SJSA1 (cell line): ENCODE measurements at regions not wholly inside any gene's neighbourhood (a gene's known extent, or its start where the extent isn't known, plus 50 kb on each side); places are given as distances from the start of the nearest gene placed in this dataset.

Experiments
- DNase-seq, 2 experiments: peaks; one replicate each; pipeline ENCODE4 v3.0.0-alpha.2; 2015 to 2020; ENCODE audit warnings: low spot score in 2 of 2, low read depth in 1 of 2
- H3K27ac ChIP-seq: fragments of 250-450 bp; sonication (Bioruptor Pico); 2 replicates; pipeline ENCODE4 v1.5.1; 2020; ENCODE audit warnings: mild to moderate bottlenecking, moderate library complexity
- H3K27me3 ChIP-seq: fragments of 250-450 bp; sonication (Bioruptor Pico); replicated peaks from 2 replicates; pipeline ENCODE4 v1.5.1; 2020; ENCODE audit warnings: mild to moderate bottlenecking, moderate library complexity
- H3K36me3 ChIP-seq: fragments of 250-450 bp; sonication (Bioruptor Pico); 2 replicates; pipeline ENCODE4 v1.5.1; 2020; ENCODE audit warnings: mild to moderate bottlenecking
- H3K4me1 ChIP-seq: fragments of 250-450 bp; sonication (Bioruptor Pico); replicated peaks from 2 replicates; pipeline ENCODE4 v1.6.1; 2021; ENCODE audit warnings: mild to moderate bottlenecking
- H3K4me3 ChIP-seq: fragments of 250-450 bp; sonication (Bioruptor Pico); 2 replicates; pipeline ENCODE4 v1.5.1; 2020; ENCODE audit warnings: mild to moderate bottlenecking
- H3K9me3 ChIP-seq: fragments of 250-450 bp; sonication (Bioruptor Pico); replicated peaks from 2 replicates; pipeline ENCODE4 v1.5.1; 2020; ENCODE audit warnings: mild to moderate bottlenecking

DNA sequence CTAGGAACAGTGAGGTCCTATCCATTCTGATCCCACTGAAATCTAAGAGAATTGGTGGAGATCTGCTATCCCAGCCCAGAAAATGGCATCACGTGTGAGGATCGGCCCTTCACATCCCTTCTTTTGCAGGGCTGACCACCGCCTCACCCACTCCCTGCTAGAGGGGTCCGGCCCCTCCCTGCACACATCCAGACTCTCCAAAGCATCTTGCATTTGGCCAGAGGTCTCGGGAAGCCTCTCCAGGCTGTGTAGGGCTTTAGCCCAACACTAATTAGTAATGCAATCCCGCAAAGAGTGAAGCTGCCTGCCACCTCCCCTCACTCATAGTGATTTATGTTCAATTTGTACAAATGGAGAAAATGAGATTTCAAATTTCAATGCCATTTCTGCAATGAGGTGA is 434.4 kb upstream of the ZFHX3 start:
- no peak overlapping the region for H3K27ac ChIP-seq
- H3K4me1 ChIP-seq, result no peaks in the 10 kb centered on the region
- no peaks in the 10 kb centered on the region for H3K27me3 ChIP-seq
- H3K4me3 ChIP-seq, result no peak overlapping the region
- no peak for DNase-seq
- no peaks in the 10 kb centered on the region for H3K36me3 ChIP-seq
- no peaks in the 10 kb centered on the region for H3K9me3 ChIP-seq

DNA sequence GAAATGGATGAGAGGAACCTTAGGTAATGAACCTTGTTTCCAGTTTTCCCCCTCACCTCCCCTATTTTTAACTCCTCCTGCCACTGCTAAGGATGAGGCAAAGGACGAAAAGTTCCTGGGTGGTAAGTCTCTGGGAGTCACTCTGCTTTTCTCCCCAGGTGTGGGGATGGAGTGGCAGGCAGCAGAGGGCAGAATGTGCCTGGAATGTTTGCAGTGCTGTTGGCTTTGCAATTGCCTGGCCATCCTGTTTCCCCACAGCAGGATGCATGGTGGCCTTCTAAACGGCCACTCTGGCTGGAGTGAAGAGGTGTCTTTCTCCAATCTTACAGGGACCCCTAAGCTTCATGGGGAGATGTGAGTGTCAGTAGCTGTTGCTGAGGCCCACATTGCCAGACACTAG is 432.5 kb upstream of the ZFHX3 start:
- no peak overlapping the region for H3K27ac ChIP-seq
- H3K4me3 ChIP-seq, result no peak overlapping the region
- H3K27me3 ChIP-seq, result no peaks in the 10 kb centered on the region
- no peaks in the 10 kb centered on the region for H3K9me3 ChIP-seq
- DNase-seq, result no peak
- H3K36me3 ChIP-seq, result no peaks in the 10 kb centered on the region
- H3K4me1 ChIP-seq, result no peaks in the 10 kb centered on the region

DNA sequence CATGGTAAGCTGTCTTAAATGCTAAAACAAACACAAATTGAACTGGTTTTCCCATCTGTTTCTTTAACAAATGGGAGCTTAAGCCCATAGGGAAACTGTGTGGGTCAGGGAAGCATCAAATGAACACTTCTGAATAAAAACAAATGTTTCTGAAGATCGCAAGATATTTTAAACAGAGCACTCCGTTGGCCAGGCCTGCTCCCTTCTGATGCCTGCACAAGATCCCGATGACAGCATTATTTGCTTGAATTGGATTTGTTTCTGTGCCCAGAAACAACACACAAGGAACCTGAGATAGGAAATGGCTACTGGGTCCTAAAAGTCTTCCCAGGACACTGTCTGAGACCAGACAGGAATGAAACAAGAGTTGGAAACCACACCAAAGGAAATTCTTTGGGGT is 425.8 kb upstream of the ZFHX3 start:
- no peaks in the 10 kb centered on the region for H3K27me3 ChIP-seq
- no peak overlapping the region for H3K4me3 ChIP-seq
- H3K36me3 ChIP-seq, result no peaks in the 10 kb centered on the region
- H3K4me1 ChIP-seq, result no peaks in the 10 kb centered on the region
- no peak overlapping the region for H3K27ac ChIP-seq
- DNase-seq, result no peak
- no peaks in the 10 kb centered on the region for H3K9me3 ChIP-seq

DNA sequence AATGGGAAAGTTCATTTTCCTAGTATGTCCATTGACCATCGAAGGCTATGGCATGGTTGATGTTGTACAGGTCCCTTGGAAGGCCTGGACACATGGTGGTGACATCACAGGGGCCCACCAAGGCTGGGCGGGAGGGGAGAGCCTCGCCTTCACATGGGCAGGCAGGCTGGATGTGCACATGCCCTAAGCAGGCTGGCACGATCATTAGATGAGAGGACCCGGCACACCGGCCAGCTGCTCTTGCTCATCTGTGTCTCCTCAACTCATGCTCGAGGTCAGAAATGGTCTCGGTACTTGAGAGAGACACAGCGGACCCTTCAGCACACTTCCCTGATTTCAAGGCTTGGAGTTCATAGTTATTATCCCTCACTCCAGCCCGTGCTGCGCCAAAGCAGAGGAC is 416.9 kb upstream of the ZFHX3 start:
- Histone ChIP-seq H3K27ac (no peak overlapping the region), H3K4me3 (no peak overlapping the region), H3K4me1 (no peaks in the 10 kb centered on the region), H3K9me3 (no peaks in the 10 kb centered on the region), H3K27me3 (no peaks in the 10 kb centered on the region), H3K36me3 (no peaks in the 10 kb centered on the region)
- no peak for DNase-seq

DNA sequence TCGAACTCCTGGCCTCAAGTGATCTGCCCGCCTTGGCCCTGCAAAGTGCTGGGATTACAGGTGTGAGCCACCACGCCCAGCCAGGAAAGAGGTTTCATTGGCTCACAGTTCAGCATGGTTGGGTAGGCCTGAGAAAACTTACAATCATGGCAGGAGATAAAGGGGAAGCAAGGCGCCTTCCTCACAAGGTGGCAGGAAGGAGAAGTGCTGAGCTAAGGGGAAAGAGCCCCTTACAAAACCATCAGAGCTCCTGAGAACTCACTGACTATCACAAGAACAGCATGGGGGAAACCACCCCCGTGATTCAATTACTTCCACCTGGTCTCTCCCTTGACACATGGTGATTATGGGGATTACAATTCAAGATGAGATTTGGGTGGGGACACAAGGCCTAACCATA is 411.7 kb upstream of the ZFHX3 start:
- 0 out of 2 replicates have a peak, but pooled peaks cover 3% of the 10 kb centered on the region for H3K9me3 ChIP-seq
- DNase-seq, result no peak
- H3K27ac ChIP-seq, result no peak overlapping the region
- H3K36me3 ChIP-seq, result no peaks in the 10 kb centered on the region
- H3K27me3 ChIP-seq, result no peaks in the 10 kb centered on the region
- no peaks in the 10 kb centered on the region for H3K4me1 ChIP-seq
- H3K4me3 ChIP-seq, result no peak overlapping the region

DNA sequence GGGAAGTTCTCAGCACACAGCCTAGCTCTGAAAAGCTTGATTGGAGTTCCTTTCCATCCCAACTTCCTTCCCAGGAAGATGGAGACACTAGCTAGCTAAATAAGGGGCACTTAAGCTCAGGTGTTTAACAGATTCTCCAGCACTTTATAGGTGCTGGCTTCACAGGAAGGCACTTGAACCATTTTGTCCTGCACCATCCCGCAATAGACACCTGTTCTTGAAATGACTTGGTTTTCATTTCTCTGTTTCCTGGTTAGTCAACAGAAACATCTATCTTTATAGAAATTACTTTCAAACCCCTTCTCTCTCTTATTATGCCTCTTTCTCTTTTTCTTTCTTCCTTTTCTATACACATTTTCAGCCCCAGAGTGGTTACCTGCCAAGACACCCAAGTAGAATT is 409.9 kb upstream of the ZFHX3 start:
- Histone ChIP-seq H3K4me1 (no peaks in the 10 kb centered on the region), H3K4me3 (no peak overlapping the region), H3K27me3 (no peaks in the 10 kb centered on the region), H3K27ac (no peak overlapping the region), H3K36me3 (no peaks in the 10 kb centered on the region), H3K9me3 (0 out of 2 replicates have a peak, but pooled peaks cover 3% of the 10 kb centered on the region)
- no peak for DNase-seq

DNA sequence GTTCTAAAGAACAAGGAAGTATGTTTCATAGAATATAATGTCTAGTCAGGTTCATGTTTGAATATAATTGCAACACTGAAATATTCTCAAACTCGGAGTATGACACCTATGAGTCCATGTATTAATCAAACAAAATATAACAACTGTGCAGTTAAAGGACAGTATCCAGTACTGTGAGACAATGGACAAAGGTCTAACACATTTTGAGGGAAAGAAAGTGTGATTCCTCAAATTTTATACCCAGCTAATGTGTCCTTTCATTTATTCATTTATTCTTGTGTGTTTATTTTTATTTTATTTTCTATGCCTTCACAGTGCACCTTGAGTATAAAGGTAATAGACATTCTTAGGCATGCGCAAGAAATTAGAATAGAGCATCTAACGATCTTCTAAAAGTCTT is 401.0 kb upstream of the ZFHX3 start:
- Histone ChIP-seq H3K27ac (no peak overlapping the region), H3K4me1 (no peaks in the 10 kb centered on the region), H3K4me3 (no peak overlapping the region), H3K36me3 (no peaks in the 10 kb centered on the region), H3K9me3 (no peaks in the 10 kb centered on the region; the same call in 1 of the 2 replicates), H3K27me3 (no peaks in the 10 kb centered on the region)
- no peak for DNase-seq

DNA sequence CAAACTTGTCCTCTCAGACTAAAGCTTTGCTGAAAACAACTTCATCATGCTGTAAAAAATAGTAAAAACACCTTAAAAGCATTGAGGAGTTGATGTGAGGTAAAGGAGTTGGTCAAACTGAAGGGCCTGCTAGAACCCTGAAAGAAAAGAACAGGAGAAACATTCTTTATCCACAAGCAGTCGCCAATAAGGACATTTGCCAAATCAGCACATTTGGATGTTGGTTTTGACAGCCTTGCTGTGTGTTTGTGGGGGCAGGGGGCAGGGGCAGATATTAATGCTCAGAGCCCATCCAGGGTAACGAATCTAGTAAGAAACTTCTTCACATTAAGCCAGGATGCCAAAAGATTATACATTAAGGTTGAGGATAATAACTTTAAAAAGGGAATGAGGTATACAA is 399.9 kb upstream of the ZFHX3 start:
- Histone ChIP-seq H3K27ac (no peak overlapping the region), H3K4me3 (no peak overlapping the region), H3K4me1 (no peaks in the 10 kb centered on the region), H3K27me3 (no peaks in the 10 kb centered on the region), H3K36me3 (no peaks in the 10 kb centered on the region), H3K9me3 (no peaks in the 10 kb centered on the region; the same call in 1 of the 2 replicates)
- DNase-seq, result no peak

DNA sequence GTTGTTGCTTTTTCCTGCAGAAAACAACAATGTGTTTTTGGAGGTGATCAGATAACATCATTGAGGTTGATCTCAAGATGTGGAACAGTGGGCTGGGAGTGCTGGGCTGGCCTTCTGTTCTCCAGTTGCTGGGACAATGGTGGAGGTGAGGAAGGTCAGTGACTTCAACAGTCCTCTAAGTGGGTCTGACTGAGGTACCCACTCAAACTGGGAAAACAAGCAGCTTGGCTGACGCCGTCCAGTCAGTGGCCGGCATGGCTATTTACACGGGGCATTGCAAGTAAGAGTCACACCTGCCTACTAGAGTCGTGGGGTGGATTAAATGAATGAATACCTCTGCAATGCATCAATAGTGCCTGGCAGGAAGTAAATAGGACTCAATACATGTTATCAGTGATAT is 386.7 kb upstream of the ZFHX3 start:
- H3K4me1 ChIP-seq, result no peaks in the 10 kb centered on the region
- no peak overlapping the region for H3K27ac ChIP-seq
- H3K4me3 ChIP-seq, result no peak overlapping the region
- no peaks in the 10 kb centered on the region for H3K9me3 ChIP-seq
- H3K36me3 ChIP-seq, result no peaks in the 10 kb centered on the region
- H3K27me3 ChIP-seq, result no peaks in the 10 kb centered on the region
- no peak for DNase-seq

DNA sequence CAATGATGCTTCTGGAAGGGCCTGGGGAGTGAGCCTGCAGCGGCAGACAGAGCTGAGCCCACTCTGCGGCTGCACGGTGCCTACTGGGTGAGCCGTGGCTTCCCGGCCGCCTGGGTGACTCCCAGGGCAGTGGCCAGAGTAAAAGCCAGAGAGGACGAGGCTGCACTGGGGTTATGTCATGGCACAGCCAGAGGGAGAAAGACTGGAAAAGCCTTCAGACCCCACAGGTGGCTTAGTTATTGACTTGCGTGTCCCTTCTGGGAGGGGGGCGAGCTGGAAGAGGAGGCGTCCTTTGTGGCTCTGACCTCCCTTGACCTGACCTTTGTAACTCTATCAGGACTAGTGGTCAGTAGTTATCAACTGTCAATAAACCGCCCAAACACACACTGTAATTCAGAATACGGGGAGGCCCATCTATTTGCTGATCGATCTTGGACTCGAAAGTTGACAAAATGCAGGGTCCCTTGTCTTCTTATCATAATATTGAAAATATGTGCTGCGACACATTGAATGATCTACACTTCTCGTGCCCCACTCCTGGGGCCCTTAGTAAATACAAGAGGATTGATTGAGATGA is 385.9 kb upstream of the ZFHX3 start:
- H3K27me3 ChIP-seq, result no peaks in the 10 kb centered on the region
- no peaks in the 10 kb centered on the region for H3K9me3 ChIP-seq
- no peak overlapping the region for H3K27ac ChIP-seq
- H3K4me3 ChIP-seq, result no peak overlapping the region
- DNase-seq, result no peak
- no peaks in the 10 kb centered on the region for H3K4me1 ChIP-seq
- no peaks in the 10 kb centered on the region for H3K36me3 ChIP-seq

DNA sequence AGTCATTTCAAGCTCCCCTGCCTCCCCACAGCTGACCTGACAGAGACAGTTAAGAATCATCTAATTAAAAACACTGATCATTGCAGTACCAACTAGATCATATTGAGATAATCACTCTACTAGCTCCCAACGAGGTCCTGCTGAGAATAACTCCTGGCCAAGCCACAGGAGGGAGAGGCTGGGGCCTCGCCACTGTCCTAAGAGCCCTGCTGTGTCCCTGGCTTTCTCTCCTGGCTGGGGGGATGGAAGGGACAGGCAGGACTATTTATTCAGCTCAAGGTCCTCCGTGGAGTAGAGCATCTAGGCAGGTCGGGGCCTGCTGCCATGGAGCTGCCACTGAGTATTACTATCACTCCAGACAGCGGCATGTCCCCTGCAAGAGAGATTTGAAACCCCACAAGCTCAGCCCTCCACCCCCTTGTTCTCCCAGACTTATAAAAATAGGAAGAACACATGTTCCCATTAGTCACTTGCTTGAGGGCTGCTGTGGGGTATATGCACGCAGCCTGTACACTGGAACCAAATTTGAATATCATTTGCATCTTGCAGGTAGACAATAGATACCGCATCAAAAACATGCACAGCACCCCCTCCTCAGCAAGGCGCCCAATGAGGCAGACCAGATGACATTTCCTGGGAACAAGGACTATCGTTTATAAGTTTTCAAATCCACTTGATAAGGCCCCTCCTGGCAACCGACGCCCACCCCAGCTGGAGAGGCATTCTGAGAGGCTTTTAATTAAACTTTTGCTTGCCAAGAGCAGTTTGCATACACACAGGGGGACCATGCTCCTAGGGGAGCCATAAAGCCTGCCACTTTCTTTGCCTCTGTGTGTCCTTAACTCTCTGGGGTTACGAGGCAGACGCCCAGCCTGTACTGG is 385.2 kb upstream of the ZFHX3 start:
- Histone ChIP-seq H3K4me1 (no peaks in the 10 kb centered on the region), H3K27me3 (no peaks in the 10 kb centered on the region), H3K9me3 (no peaks in the 10 kb centered on the region), H3K27ac (no peak overlapping the region), H3K4me3 (no peak overlapping the region), H3K36me3 (no peaks in the 10 kb centered on the region)
- no peak for DNase-seq

DNA sequence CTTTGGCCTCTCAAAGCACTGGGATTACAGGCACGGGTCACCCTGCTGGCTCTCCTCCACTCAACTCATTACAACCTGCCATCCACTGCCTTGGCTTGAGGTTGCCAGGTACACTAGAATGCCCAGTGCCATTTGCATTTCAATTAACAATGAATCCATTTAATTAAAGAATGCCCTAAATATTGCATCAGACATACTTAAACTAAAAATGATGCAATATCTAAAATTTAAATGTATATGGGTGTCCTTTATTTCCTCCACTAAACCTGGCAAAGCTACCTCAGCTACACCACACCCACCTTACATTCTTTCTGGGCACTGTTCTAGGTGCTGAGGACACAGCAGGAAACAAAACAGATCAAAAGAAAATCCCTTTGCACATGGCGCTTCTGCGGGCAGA is 382.2 kb upstream of the ZFHX3 start:
- Histone ChIP-seq H3K27me3 (no peaks in the 10 kb centered on the region), H3K27ac (no peak overlapping the region), H3K36me3 (no peaks in the 10 kb centered on the region)

DNA sequence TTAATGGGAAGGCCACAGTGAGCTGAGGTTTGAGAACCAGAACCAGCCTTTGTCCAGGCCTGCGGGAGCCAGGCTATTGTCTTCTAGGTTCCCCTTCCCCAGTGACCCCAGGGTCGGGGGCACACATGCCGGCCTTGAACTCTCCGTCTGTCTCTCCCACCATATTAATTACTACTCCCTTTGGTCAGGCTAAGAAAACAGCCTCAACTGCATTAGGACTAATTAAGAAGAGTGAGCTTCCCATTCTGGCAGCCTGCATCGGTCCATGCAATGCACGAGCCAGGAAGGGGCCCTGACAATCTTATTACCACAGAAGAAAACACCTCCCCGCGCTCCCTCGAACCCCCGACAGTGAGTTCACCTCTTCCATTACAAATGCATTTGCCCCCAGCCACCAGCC is 380.2 kb upstream of the ZFHX3 start:
- no peaks in the 10 kb centered on the region for H3K4me1 ChIP-seq
- H3K9me3 ChIP-seq, result no peaks in the 10 kb centered on the region
- no peak overlapping the region for H3K4me3 ChIP-seq
- no peaks in the 10 kb centered on the region for H3K36me3 ChIP-seq
- no peak for DNase-seq
- no peak overlapping the region for H3K27ac ChIP-seq
- H3K27me3 ChIP-seq, result no peaks in the 10 kb centered on the region

More for the DNA sequence above, 382.2 kb upstream of the ZFHX3 start:
- Histone ChIP-seq H3K4me1 (no peaks in the 10 kb centered on the region), H3K9me3 (no peaks in the 10 kb centered on the region), H3K4me3 (no peak overlapping the region)
- DNase-seq, result no peak

DNA sequence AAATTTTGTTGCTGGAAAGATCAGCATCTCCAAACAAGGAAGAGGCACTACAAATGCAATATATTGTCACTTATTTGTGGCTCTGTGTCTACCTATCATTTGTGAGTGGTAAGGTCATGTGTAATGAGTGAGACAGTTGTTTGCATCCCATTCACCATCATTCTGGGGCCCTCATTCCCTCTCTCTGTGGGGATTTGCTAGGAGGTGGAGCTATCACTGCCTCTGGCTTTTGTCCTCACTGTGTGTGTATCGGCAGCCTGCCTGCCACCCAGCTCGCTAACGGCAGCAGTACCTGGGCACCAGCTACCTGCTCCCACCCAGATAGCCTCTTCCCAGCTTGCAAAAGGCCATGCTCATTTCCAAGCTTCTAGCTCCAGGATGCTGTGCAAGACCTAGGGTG is 379.2 kb upstream of the ZFHX3 start:
- DNase-seq, result no peak
- no peaks in the 10 kb centered on the region for H3K9me3 ChIP-seq
- H3K36me3 ChIP-seq, result no peaks in the 10 kb centered on the region
- no peaks in the 10 kb centered on the region for H3K27me3 ChIP-seq
- H3K4me1 ChIP-seq, result no peaks in the 10 kb centered on the region
- H3K27ac ChIP-seq, result no peak overlapping the region
- H3K4me3 ChIP-seq, result no peak overlapping the region
